Hematopoietic multipotent progenitor cell (in vitro differentiated cells): ENCODE measurements at regions not wholly inside any gene's neighbourhood (a gene's known extent, or its start where the extent isn't known, plus 50 kb on each side); places are given as distances from the start of the nearest gene placed in this dataset.

ENCODE experiments used
- DNase-seq, 3 donors: peaks; one replicate each; pipeline ENCODE4 v3.0.0-alpha.2; 2011 to 2015; ENCODE audit warnings: low read depth in 2 of 3, low spot score in 2 of 3

DNA sequence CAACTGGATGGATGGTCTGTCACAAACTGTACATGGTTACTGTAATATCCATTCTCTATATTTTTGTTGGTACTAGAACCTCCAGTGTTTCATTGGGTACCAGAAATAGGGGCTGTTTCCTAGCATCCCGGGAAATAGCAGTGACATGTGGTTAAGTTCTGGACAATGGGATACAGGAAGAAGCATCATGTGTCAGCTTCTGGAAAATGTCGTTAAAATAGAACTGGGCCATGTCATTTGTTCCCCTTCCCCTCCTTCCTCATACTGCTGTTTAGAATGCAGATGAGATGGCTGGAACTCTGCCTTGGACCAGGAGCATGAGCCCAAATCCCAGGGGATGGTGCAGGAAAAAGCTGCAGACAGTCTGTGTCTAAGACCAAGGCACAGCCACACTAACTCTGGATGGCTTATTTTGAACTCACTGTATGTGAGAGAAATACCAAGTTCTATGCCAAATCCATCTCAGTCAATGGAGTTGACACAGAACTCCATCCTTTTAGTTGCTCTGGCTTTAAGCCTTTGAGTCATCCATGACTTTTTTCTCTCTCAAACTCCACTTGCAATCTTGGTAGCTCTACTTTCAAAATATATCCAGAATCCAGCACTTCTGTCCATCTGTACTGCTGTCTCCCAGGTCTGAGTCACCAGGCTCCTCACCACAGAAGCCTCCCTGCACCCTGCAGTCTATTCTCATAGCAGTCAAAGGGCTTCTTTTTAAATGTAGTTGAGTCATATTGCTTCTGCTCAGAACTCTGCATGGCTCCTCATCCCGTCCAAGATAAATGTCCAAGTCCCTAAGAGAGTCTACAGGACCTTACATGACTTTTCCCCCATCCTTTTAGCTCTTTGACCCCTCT is 184.2 kb downstream of the NSG2 start:
- no peak for DNase-seq

DNA sequence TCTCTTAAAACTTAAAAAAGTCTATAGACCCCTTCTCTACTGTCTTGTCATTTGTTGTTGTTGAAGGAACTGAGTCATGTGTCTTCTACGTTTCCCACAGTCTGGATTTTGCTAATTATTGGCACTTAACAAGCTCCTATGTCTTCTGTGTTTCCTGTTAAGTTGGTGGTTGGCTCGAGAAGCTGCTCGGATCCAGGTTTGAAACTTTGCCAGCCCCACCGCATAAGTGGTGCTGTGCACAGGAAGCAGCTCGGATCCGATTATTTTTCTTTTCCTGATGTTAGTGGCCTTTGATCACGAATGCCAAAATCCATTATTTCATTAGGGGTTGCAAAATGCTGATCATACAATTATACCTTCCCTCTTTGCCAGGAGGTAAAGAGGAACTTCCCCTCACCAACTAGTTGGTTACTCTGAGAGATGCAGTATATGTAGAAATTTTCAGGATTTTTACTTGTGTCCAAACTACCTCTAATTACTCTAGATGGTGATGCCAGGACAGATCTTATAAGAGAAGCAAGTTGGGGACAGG is 186.5 kb downstream of the NSG2 start:
- DNase-seq: peak in 1 of 3 donors; percentile 8

DNA sequence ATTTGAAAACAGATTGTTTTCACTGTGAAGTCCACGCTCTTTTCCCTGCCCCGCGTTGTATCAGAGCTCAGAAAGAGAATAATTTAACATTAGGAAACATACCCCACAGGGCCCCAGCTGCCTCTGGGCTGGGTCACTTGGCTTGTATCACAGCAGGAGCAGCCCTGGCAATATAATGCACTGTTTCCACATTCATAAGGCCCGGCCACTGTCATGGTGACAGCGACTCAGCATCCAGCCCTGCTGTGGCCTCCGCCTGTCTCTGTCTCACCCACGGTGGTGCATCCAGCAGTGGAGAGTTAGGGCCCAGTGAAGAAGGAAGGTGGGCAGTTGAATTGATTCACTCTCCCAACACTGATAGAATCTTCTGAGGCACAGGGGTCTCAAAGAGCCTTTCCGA is 188.9 kb downstream of the NSG2 start:
- no peak for DNase-seq

DNA sequence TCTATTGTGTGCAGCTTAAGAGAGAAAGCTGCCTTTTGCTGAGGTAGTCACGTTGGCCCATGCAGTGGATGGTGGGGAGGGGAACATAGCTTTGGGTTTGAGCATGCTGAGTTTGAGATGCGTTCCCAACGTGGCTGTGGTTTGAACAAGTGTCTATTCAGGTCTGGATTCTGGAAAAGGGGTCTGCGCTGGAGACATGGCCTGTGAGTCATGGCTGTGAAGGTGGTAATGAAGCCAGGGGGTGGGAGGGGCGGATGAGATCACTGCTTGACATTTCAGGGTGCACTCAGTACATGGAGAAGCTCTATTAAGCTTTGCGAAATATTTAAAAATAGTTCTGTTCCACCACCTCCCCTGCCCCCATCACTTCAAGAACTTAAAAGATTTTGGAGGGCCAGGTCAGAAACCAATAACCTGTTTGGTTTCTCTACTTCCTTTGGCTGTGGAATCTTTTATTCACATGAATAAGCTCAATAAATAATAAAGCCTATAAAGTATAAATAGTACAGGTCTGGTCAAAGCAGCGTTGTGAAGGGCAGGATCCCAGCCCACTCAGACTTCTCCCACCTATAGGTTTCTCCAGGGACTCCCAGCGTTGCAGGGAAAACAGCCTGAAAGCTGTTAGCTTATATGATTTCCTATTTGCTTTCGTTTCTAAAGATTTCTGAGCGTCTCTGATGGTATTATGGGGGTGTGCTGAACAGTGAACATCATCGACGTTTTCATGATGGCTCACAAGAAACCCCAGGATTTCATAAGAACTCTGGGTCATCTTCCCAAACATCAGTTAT is 189.9 kb downstream of the NSG2 start:
- DNase-seq: no peak

DNA sequence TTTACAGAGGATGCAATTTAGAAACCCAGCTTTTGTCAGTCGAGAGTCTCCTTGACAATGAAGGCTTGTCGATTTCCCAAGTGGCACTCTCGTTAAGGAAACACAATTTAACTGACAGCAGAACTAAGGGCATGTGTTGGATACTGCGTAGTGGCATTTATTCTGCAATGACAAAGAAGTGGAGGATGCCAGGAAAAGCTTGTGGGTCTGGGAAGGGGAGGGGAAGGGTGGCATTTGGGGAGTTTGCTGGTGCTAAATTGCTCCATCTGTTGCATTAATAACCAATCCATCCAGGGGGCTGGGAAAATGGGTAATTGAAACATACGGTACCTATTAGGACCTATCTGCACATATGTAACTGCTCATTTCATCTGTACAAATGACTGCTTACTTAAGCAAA is 190.6 kb downstream of the NSG2 start:
- no peak for DNase-seq

DNA sequence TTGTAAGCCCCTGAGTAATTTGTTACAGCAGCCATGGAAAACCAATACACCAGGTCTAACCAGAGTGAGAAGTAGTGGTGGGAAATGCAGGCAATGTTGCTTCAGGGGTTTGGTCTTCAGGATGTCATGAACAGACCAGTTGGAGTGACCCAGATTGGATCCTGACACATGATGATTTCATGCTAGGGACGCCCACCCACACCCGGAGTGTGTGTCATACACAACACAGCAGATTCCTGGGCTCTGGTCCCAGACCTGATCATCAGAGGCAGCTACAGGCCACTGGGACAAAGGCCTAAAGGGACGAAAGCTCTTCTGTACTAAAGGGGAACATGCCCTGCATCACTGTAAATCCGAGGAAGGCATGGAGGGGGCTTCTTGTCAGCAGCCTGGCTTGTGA is 194.2 kb downstream of the NSG2 start:
- no peak for DNase-seq

DNA sequence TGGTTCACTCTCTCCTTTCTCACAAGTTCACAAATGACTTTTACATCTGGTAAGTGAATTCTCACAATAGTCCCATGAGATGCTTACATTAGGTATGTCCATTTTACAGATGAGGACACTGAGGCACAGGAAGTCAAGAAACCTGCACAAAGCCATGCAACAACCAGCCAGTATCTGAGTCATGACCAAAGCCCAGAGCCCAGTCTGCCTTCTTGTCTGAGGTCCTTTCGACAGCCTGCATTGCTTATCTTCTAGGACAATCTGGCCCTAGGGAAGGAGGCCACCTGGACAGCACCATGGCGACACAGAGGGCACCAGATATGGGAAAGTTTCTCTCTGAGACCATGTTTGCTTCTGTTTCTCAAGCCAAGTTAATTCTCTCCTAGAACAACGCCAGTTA is 197.1 kb downstream of the NSG2 start:
- DNase-seq: no peak

DNA sequence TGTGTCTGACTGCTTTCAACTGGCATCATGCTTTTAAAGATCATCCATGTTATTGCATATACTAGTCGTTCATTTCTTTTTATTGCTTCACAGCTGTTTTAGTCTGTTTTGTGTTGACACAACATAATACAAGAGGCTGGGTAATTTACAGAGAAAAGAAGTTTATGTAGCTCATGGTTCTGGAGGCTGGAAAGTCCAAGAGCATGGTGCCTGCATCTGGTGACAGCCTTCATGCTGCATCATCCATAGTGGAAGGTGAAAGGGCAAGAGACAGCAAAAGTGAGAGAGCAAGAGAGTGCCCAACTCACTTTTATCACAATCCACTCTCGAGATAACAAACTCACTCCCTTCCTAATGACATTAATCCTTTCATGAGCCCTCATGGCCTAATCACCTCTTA is 198.4 kb downstream of the NSG2 start:
- DNase-seq: no peak

DNA sequence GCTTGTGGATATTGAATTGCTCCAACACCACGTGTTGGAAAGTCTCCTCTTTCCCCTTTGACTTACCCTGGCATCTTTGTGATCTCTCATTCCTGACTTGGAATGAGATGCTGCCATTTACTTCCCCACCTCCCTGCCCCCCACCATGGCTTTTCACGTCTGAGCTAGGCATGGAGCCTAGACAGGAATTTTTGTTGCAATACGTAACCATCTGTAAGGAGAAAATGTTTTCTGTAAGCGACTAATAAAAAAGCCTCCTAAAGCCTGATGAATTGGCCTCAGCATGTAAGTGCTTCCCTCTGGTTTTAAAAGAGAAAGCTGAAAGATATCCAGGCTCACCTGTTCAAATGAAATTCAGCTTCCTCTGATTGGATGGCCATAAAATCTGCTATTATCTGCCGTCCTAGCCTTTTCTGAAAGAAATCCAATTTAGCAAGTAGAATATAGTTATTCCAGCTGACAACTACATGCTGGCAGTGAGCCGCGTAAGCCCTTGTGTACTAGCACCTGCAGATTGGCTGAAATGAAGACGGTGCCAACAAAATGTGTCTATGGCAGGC is 200.1 kb downstream of the NSG2 start:
- DNase-seq: no peak

DNA sequence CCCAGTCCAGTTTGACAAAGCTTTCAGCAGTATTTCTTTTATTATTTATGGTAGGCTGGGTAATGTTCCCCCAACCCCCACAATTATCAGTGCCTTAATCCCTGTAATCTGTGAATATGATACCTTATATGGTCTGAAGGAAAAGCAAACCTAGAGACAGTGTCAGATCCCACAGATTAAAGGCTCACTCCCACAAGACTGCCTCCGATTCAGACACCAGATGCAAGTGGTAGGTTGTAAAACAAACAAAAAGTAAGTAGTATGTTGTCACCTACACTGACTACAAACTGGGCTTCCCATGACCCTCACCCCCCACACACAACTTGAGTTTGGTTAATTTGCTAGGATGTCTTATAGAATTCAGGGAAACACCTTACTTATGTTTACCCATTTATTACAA is 201.2 kb downstream of the NSG2 start:
- DNase-seq: no peak

DNA sequence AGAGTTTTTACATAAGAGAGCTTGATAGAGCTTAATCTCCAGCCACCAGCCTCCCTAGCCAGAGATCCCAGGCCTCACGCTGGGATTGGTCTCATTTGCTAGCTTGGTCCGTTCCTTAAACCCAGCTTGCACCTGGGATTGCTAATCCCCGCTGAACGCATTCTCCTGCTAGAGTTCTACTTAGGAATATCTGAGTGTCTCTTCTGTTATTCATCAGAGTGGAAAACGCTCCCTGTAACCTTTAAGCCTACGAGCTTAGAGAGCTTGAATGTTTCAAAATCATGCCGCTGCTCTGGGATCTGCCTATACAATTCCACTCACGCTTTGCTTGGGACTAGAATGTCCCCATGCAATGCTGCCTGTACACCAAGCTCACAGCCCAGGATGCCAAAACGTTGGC is 201.8 kb downstream of the NSG2 start:
- DNase-seq: no peak

DNA sequence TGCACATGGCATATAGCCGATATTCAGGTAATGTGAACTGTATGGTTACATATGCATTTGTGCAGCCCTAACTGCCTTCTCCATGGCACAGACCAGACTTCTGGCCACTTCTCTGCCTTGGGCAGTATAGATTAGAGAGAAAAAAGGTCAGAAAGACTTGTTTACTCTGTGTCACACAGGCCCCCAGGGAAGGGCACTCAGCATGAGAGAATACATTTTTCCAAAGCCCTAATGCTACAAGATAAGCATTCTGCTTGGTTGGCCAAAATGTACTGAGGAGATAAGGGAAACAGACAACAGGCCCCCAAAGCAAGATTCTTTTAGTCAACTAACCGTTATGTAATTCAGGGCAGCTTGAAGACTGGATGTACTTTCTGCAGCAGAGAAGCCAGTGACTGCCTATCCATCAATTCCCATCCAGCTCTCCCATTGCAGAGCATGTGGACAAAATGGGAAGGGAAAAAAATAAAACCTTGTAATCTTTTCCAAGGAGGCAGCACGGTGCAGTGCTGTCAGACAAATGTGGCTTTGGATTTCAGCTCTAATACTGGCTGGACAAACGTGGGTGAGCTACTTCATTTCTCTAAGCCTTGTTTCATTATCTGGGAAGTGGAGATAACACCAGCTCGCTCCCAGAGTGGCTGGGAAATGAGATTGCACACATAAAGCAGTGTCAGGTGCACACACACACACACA is 205.9 kb downstream of the NSG2 start:
- DNase-seq: no peak

DNA sequence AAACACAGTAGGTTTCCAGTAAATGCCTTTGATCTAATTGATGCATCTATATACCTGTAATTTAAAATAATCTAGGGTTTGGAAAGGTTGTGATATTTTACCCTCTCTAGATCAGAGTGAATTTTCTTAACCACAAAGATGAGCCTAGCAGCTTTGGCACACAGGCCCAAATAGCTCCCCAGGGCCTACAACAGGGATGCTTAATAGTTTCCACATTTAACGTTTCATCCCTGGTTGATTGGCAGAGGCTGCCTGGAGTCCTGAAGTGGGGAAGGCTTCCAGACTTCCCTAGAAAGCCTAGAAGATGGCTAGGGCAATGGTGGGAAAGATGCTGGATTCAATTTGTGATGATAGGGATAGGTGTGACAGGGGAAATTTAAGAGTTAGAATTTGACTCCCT is 206.6 kb downstream of the NSG2 start:
- no peak for DNase-seq

DNA sequence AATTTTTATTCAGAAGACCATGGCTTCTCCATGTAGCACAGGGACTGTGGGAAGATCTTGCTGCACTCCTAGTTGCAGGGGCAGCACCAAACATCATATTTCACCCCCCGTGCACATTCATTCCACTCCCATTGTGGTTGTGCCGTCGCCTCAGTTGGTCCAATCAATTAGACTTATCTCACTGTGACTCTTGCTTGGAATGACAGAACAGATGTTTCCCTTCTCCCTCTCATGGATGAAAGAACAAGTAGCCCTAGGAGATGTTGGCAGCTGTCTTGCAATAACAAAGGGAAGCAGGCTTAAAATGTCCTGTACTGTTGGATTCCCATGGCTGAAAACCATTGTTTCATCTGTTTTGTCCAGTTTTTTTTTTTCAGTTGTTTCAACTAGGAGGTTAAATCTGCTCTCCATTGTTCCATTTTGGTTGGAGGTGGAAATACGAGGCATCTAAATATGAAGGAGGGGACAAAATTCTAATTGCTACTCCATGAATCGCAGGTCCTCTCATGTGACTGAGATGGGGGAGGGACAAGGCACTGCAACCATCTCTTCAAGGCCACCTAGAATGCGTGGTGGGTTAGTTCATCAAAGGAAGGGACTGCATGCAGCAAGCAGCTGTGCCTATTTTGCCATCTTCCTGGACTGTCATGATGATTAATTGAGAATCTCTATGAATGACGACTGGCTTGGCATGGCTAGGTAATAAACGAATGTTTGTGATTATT is 214.4 kb downstream of the NSG2 start:
- no peak for DNase-seq

DNA sequence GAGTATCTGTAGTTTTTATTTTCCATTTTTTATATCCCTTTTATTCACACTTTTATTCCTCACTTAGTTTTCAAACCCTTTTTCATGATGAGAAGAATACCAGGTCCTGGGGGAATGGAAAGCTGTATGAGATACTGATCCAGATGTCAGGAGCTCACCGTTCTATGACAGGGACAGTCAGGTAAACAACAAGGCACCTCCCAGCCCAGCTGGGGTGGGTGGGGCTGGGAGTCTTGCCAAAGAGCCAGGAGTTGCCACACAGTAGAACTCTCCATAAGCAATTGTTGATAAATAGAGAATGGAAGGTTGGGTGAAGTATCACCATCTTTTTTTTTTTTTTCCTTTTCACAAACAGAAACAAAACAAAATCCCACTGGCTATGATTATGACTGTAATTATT is 225.8 kb downstream of the NSG2 start:
- no peak for DNase-seq

DNA sequence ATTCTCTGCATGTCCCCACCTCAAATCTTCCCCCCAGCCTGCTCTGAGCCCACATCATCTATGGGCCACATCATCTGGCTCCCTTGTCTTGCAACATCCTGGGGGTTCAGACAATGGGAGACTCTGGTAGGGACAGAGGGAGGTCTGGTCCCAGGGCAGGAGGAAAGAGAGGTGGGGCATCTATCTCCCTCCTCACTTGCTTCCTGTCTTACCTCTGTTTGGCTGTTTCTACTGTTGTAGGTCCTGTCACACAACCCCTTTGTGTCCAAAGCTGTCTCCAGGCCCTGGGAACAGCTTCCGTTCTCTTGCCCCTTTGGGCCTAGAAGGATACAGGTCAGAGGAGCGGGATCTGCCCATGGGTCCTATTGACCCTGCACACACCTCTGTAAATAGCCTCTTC is 227.2 kb downstream of the NSG2 start:
- no peak for DNase-seq

DNA sequence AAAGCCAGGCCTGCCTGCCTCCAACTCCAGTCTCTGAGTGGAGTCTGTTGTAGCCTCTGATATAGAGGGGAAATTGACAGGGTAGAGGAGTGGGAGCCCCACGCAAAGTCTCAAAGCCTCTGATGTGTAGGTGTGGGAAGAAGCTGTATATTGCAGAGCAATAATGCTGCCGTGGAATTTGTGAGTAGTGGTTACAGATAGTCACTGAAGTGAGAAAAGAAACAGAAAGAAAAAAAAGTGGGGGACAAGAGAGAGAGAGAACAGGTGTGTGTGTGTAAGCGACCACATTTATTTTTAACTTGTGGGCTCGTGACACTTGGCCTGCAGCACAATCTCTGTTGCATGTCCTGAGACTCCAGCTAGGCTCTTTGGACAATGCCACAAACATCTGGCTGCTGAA is 227.8 kb downstream of the NSG2 start:
- no peak for DNase-seq

DNA sequence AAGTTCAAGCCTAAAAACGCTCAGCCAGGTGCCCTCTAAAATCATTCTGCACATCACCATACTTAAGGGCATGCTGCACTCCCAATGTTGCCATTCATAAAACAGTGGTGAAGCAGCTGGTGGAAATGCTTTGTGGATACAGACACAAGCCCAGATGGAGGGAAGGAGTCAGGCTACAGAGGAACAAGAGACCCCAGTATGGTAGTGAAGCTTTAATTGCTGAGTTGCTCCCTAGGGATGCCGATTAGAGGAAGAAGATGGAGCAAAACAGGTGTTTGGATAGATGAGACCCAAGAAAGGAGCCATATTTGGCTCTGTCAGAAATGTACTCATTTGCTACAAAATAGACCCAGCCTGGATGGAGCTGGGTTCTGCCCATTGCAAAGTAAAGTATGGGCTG is 230.5 kb downstream of the NSG2 start:
- no peak for DNase-seq

DNA sequence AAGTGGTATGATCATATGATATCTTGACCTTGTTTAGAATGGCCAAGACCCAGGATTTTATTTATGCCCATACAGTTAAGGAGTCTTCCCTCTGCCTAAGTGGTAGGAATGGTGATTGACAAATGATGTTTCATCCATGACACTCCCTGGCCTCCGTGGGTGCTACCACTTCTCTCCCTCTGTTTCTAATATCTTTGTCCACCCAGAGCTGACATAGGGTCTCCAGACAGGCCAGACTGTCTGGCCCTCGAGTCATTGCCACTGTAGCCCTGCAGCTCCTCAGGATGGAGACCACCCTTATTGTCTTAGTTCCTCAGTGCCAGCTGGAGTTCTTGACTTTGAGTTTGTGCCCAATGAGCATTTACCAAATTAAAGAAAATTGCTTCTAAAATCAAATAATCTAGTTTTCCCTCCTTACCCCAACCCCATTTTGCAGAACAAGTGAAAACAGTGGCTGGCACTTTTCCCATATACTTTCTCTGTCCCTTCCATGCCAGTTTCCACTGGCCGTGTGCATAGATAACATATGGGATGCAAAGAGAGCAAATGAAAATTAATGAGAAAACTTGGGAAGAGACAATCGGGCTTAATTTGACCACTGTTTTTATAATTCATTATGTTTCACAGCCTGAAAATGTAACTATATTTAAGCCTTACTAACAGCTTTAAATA is 235.7 kb downstream of the NSG2 start:
- DNase-seq: no peak

DNA sequence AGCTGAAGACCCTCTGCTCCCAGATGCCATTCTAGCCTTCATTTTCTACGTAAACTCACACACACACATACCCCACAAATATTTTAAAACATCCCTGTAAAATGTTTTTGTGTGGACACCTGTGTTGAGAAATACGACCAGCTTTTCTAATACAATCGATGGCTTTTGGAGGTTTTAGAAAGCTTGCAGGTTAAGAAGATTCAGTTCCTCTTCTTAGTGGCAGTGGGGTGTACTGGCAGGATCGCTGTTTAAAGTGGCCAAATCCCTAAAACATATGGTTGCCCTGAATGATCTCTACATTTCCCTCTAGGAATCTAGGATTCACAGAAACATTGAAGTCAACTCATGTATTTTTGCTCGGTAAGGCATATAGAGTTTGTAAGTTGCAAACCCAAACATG is 236.3 kb downstream of the NSG2 start:
- no peak for DNase-seq
